ENCODE measurements at regions not wholly inside any gene's neighbourhood (a gene's known extent, or its start where the extent isn't known, plus 50 kb on each side); places are given as distances from the start of the nearest gene placed in this dataset.

DNA sequence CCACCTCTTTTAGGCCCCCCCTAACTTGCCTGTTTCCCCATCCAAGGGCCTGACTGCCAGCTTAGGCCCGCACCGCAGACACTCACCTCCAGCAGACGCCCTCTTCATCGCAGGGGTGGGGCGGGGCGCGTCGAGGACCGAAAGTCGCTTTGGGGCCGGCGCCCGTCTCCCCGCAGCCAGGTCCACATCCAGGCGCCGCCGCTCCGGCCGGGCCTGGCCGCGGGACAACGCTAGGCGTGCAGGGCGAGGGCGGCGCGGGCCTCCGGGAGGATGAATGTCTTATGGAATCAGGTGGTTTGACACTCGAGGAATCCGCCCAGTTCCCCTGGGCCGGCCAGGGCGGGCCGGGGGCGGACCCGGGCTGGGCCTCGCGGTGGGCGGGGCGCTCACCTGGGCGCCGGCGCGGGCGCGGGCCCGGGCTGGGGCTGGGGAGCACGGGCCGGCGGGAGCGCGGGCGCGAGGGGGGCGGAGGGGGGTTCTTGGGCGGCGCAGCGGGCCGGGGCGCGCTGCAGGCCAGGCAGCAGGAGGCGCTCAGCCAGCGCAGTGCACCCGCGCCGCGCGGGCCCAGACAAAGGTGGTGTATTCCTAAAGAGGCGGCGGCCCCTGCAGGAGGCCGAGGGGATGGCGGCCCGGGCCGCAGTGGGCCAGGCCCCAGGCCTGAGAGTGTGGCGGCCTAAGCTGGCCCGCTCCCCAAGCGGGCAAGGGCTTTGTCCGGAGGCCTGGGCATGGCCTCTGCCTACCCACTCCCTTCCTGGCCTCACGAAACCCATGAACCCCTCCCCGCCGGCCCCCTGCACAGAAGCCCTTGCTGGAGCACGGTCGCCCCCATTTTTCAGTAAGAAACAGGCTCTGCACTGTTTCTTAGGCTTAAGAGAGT, 177.6 kb downstream of the IGLL1 start:
- TF ChIP-seq, protein P1, sequence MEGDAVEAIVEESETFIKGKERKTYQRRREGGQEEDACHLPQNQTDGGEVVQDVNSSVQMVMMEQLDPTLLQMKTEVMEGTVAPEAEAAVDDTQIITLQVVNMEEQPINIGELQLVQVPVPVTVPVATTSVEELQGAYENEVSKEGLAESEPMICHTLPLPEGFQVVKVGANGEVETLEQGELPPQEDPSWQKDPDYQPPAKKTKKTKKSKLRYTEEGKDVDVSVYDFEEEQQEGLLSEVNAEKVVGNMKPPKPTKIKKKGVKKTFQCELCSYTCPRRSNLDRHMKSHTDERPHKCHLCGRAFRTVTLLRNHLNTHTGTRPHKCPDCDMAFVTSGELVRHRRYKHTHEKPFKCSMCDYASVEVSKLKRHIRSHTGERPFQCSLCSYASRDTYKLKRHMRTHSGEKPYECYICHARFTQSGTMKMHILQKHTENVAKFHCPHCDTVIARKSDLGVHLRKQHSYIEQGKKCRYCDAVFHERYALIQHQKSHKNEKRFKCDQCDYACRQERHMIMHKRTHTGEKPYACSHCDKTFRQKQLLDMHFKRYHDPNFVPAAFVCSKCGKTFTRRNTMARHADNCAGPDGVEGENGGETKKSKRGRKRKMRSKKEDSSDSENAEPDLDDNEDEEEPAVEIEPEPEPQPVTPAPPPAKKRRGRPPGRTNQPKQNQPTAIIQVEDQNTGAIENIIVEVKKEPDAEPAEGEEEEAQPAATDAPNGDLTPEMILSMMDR (IDR thresholded peaks at IDR 0.05; ENCODE audit: insufficient read depth, low read length, poor library complexity, severe bottlenecking): peak; percentile 44
- no peak for TF ChIP-seq EZH2phosphoT487 (conservative IDR thresholded peaks at IDR 0.05; ENCODE audit: low read length)
